ENCODE measurements at regions not wholly inside any gene's neighbourhood (a gene's known extent, or its start where the extent isn't known, plus 50 kb on each side); places are given as distances from the start of the nearest gene placed in this dataset.

DNA sequence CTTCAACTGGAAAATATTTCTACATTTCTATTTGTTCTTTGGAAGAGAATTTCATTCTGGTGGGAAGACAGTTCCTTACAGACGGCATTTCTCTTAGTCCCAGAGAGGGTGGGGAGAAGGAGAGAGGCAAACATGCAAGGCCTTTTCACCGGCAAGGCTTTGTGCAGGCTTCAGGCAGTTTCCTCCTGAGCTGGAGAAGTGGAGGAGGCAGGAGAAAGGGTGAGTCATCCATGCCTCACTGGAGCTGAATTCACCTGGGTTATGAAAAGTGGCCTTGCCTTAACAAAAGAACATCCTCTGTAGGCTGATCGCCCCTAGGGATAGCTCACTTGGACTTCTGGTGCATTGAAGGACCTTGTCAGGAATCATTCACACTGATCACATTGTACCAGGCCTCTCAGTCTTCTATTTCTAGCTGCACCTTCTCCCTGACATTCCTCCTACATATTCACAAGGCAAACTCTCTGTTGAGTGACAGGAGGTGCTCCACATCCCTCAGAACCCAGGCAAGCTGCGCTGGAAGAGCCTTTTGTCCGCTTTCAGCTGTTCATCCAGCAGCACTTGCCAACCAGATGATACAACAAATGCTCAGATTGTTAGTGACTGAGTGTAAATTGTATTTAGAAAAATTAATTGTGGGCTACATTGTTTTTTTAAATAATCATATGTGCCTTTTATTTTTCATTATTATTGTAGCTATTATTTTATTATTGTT is 796.1 kb downstream of the DCDC2C start:
- no peak overlapping the region for H3K4me3 Mint-ChIP-seq
- no peak for DNase-seq (ENCODE audit: low read depth, low spot score)
- no peaks in the 10 kb centered on the region for H3K9me3 Mint-ChIP-seq
- H3K27ac Mint-ChIP-seq (ENCODE audit: unreplicated experiment), result peak overlapping the region; percentile 43
- peaks cover 19% of the 10 kb centered on the region for H3K4me1 Mint-ChIP-seq
- no peaks in the 10 kb centered on the region for H3K27me3 Mint-ChIP-seq (ENCODE audit: low read depth)
- TF ChIP-seq, protein P1, sequence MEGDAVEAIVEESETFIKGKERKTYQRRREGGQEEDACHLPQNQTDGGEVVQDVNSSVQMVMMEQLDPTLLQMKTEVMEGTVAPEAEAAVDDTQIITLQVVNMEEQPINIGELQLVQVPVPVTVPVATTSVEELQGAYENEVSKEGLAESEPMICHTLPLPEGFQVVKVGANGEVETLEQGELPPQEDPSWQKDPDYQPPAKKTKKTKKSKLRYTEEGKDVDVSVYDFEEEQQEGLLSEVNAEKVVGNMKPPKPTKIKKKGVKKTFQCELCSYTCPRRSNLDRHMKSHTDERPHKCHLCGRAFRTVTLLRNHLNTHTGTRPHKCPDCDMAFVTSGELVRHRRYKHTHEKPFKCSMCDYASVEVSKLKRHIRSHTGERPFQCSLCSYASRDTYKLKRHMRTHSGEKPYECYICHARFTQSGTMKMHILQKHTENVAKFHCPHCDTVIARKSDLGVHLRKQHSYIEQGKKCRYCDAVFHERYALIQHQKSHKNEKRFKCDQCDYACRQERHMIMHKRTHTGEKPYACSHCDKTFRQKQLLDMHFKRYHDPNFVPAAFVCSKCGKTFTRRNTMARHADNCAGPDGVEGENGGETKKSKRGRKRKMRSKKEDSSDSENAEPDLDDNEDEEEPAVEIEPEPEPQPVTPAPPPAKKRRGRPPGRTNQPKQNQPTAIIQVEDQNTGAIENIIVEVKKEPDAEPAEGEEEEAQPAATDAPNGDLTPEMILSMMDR (conservative IDR thresholded peaks at IDR 0.05), result no peak
- no peaks in the 10 kb centered on the region for H3K36me3 Mint-ChIP-seq (ENCODE audit: low read depth)

DNA sequence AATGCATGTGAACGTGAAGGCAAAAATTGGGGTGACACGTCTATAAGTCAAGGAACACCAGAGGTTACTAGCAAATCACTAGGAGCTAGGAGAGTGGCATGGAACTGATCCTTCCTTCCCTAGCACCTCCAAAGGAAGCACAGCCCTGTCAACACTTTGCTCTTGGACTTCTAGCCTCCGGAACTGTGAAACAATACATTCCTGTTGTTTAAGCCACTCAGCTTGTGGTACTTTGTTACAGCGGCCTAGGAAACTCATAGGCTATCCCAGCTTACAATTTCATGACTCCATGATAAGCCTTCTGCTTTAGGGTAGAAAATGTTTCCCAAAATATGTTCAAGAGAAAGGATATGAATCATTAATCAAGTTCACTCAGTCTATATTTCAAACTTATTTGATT is 798.1 kb downstream of the DCDC2C start:
- Mint-ChIP-seq H3K4me3 (no peak overlapping the region), H3K4me1 (peaks cover 19% of the 10 kb centered on the region), H3K9me3 (peaks cover 3% of the 10 kb centered on the region), H3K27ac (ENCODE audit: unreplicated experiment) (no peak overlapping the region), H3K36me3 (ENCODE audit: low read depth) (no peaks in the 10 kb centered on the region), H3K27me3 (ENCODE audit: low read depth) (no peaks in the 10 kb centered on the region)
- no peak for DNase-seq (ENCODE audit: low read depth, low spot score)
- TF ChIP-seq, protein P1 (conservative IDR thresholded peaks at IDR 0.05), result no peak

DNA sequence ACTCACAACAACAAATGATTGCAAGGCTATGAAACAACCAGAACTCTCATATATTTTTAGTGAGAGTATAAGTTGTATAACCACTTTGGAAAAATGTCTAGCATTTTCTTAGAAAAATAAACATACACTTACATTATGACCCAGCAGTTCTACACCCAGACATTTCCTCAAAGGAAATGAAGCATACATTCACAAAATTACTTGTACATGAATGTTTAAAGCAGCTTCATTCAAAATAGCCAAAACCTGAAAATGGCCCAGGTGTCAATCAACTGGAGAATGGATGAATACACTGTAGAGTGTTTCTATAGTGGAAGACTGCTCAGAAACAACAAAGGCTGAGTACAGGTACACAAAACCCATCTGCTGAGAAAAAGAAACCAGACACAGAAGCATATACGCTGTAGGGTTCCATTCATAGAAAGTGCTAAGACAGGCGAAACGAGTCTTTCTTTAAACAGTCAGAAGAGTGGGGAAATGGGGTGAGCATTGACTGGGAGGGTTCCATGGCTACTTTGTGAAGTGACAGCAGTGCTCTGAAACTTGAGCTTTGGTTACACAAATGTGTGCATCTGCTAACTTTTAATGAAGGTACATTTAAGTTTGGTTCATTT is 799.0 kb downstream of the DCDC2C start:
- no peaks in the 10 kb centered on the region for H3K36me3 Mint-ChIP-seq (ENCODE audit: low read depth)
- TF ChIP-seq, protein P1 (conservative IDR thresholded peaks at IDR 0.05), result no peak
- no peak for DNase-seq (ENCODE audit: low read depth, low spot score)
- no peak overlapping the region for H3K4me3 Mint-ChIP-seq
- no peaks in the 10 kb centered on the region for H3K27me3 Mint-ChIP-seq (ENCODE audit: low read depth)
- H3K4me1 Mint-ChIP-seq, result peaks cover 19% of the 10 kb centered on the region
- no peak overlapping the region for H3K27ac Mint-ChIP-seq (ENCODE audit: unreplicated experiment)
- peaks cover 3% of the 10 kb centered on the region for H3K9me3 Mint-ChIP-seq

DNA sequence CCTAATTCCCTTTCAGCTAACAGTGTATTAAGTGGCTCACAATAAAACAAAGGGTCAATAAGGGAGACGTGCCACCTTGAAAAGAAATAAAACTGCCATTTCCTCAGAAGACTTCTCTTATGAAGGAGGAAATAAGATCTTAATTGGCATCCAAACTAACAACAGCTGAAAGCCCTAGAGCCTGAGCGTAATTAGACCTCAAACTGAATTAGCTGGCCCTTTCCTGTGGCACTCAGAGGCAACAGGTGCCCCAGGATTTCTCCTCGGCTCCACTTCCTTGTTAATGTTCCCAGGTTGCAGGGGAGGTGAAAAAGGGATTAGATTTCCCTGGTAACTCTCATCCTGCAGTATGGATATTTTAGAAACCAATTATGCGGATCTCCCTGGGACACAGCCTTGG is 804.3 kb downstream of the DCDC2C start:
- Mint-ChIP-seq H3K27ac (ENCODE audit: unreplicated experiment) (no peak overlapping the region), H3K9me3 (peaks cover 9% of the 10 kb centered on the region), H3K4me3 (no peak overlapping the region), H3K4me1 (no peaks in the 10 kb centered on the region), H3K36me3 (ENCODE audit: low read depth) (no peaks in the 10 kb centered on the region), H3K27me3 (ENCODE audit: low read depth) (no peaks in the 10 kb centered on the region)
- DNase-seq (ENCODE audit: low read depth, low spot score), result no peak
- TF ChIP-seq, protein P1 (conservative IDR thresholded peaks at IDR 0.05), result no peak

DNA sequence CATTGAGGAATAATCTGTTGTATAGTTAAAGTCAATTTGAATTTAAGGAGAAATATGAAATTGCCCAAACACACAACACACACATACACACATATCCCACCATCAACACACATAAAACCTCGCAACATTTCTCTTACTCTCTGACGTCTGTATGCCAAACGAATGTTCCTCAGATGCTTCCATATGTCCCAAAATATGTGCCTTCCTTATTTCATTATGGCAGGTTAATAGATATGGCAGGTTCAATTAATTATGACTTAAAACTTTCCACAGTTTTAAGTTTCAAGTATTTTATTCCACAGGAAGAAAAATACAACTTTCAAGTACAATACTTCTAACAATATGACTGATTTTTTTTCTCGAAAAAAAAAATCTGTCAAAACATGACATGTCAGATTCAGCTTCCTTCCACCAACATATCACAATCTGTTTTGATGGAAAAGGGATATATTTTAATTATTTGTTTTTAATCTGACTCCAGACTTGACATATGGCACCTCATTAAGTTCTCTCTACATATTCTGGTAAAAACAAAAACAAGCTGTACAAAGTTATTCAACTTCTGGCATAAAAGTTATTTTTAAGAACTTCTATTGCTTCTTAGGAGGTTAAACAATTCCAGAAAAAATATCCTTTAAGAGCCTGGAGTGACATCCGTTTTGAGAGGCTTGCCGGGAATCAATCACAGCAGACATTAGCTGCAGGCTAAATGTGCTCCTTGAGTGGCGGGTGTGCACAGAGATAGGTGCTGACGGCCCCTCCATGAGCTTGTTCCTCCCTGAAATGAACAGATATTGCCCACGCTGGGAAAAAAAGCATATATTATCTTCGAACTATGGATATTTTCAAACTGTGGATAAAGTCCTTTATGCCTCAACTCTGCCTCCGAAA is 812.7 kb downstream of the DCDC2C start:
- Mint-ChIP-seq H3K4me1 (peaks cover 4% of the 10 kb centered on the region), H3K36me3 (ENCODE audit: low read depth) (no peaks in the 10 kb centered on the region), H3K27me3 (ENCODE audit: low read depth) (no peaks in the 10 kb centered on the region), H3K4me3 (no peak overlapping the region), H3K27ac (ENCODE audit: unreplicated experiment) (no peak overlapping the region), H3K9me3 (peaks cover 6% of the 10 kb centered on the region)
- TF ChIP-seq, protein P1 (conservative IDR thresholded peaks at IDR 0.05), result no peak
- DNase-seq (ENCODE audit: low read depth, low spot score), result no peak

Measured in neural crest cell (in vitro differentiated cells).